Transverse colon (tissue), 3 donors: ENCODE measurements at regions not wholly inside any gene's neighbourhood (a gene's known extent, or its start where the extent isn't known, plus 50 kb on each side); places are given as distances from the start of the nearest gene placed in this dataset.

ENCODE experiments used
- CTCF ChIP-seq, 5 experiments: fragments of 200-600 bp in 3 of 5; fragments of 450-650 bp in 2 of 5; sonication (generic) in 3 of 5; IDR thresholded peaks; 1 replicate in 2 of 5; 2 replicates in 3 of 5; pipeline ENCODE4 v1.5.1; 2016 to 2017; ENCODE audit warnings: antibody characterized with exemption in 5 of 5, inconsistent platforms in 3 of 5, mild to moderate bottlenecking in 2 of 5, moderate library complexity in 1 of 5
- EP300 ChIP-seq: sonication (generic); formaldehyde crosslinking; IDR thresholded peaks from one replicate; pipeline ENCODE4 v1.6.1; 2017; ENCODE audit warnings: antibody characterized with exemption, low read depth
- POLR2A ChIP-seq: fragments of 450-650 bp; IDR thresholded peaks from one replicate; pipeline ENCODE4 v1.6.1; 2016; ENCODE audit warnings: antibody characterized with exemption, mild to moderate bottlenecking, moderate library complexity

DNA sequence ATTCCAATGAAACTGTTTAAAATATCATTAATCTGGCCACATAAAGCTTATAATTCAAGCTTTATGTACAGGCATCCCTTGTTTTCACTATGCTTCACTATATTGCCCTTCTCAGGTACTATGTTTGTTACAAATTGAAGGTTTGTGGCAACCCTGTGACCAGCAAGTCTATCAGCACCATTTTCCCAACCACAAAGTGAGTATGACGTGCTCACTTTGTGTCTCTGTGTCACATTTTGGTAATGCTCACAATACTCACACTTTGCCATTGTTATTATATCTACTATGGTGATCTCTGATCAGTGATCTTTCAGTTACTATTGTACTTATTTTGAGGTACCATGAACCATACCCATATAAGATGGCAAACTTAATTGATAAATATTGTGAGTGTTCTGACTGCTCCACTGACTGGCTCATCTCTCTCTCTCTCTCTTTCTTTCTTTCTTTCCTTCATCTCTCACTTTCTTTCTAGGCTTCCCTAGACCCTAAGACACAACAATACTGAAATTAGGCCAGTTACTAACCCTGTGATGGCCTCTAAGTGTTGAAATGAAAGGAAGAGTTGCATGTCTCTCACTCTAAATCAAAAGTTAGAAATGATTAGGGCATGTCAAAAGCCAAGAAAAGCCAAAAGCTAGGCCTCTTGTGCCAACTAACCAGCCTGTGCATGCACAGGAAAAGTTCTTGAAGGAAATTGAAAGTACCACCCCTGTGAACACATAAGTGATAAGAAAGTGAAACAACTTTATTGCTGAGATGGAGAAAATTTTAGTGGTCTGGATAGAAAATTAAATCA, 227.9 kb downstream of the BCAS1 start:
- no peak for TF ChIP-seq EP300
- no peak for TF ChIP-seq CTCF (IDR thresholded peaks at IDR 0.05)
- no peak for TF ChIP-seq POLR2A
